Aorta (tissue), 5 donors: ENCODE measurements at regions not wholly inside any gene's neighbourhood (a gene's known extent, or its start where the extent isn't known, plus 50 kb on each side); places are given as distances from the start of the nearest gene placed in this dataset.

Experiments used
- ATAC-seq: fragments of 200-7000 bp; cut with Tn5 transposase; one replicate; pipeline ENCODE4 v1.9.1; 2022; ENCODE audit warnings: moderate library complexity; ENCODE audit not compliant: low FRiP score
- DNase-seq, 2 donors: peaks; one replicate each; pipeline ENCODE4 v3.0.0-alpha.2; 2020
- H3K27ac ChIP-seq, 2 donors: one replicate each; pipeline ENCODE4 v1.5.1; 2013; ENCODE audit warnings: low read length in 2 of 2, mild to moderate bottlenecking in 2 of 2, moderate library complexity in 2 of 2, control low read depth in 1 of 2, inconsistent platforms in 1 of 2, low read depth in 1 of 2
- H3K27me3 ChIP-seq, 2 donors: one replicate each; pipeline ENCODE4 v1.6.1; 2013; ENCODE audit warnings: control low read depth in 1 of 2, low read length in 1 of 2, mild to moderate bottlenecking in 1 of 2, moderate library complexity in 1 of 2; ENCODE audit not compliant: insufficient read depth in 2 of 2, control insufficient read depth in 1 of 2
- H3K36me3 ChIP-seq, 2 donors: one replicate each; pipeline ENCODE4 v1.6.1; 2013; ENCODE audit warnings: control low read depth in 1 of 2, low read length in 1 of 2, mild to moderate bottlenecking in 1 of 2; ENCODE audit not compliant: insufficient read depth in 2 of 2, control insufficient read depth in 1 of 2
- H3K4me1 ChIP-seq, 2 donors: one replicate each; pipeline ENCODE4 v1.6.1; 2013; ENCODE audit warnings: low read length in 2 of 2, control low read depth in 1 of 2, mild to moderate bottlenecking in 1 of 2, moderate library complexity in 1 of 2; ENCODE audit not compliant: insufficient read depth in 2 of 2, control insufficient read depth in 1 of 2
- H3K4me3 ChIP-seq, 2 donors: one replicate each; pipeline ENCODE4 v1.5.1; 2013; ENCODE audit warnings: low read length in 2 of 2, control low read depth in 1 of 2, mild to moderate bottlenecking in 1 of 2
- H3K9me3 ChIP-seq: one replicate; pipeline ENCODE4 v1.6.1; 2013; ENCODE audit warnings: mild to moderate bottlenecking, low read length; ENCODE audit not compliant: control insufficient read depth
- WGBS, 2 donors: extraction: QIAGEN DNeasy Blood & Tissue Kit; methylation state at CpG; one replicate each; pipeline ENCODE4 v1.1.7; 2013; 5-methylcytosine and 5-hydroxymethylcytosine counted together
- intact Hi-C, 2 donors: fragments of 100-400 bp; cut with DNase I; formaldehyde crosslinking; loops; one replicate each; pipeline versions ENCODE4 v1.14.2 to v1.15.0; 2022
- donor health status: healthy with polysubstance abuse.
- donor health status: Bipolar disorder and iron deficiency.
- donor health status: DM: no; HTN: no; CAD: no.
- donor health status: DM: no; HTN: no; CAD: no.
- donor health status: DM: yes; HTN: yes; CAD: no.

- intact Hi-C loops, result no loop called here
- H3K27me3 ChIP-seq, result no peaks in the 10 kb centered on the region
- H3K27ac ChIP-seq, result no peak overlapping the region
- no peaks in the 10 kb centered on the region for H3K36me3 ChIP-seq
- no peak overlapping the region for H3K4me3 ChIP-seq
- DNase-seq, result no peak
- no peaks in the 10 kb centered on the region for H3K4me1 ChIP-seq
- no peaks in the 10 kb centered on the region for H3K9me3 ChIP-seq
- ATAC-seq, result no peak
These were observed 352.4 kb downstream of the TBC1D32 start for GRCh38 chr6:120981835-120982234.

- H3K27me3 ChIP-seq, result no peaks in the 10 kb centered on the region
- DNase-seq (no peak), ATAC-seq (no peak)
- H3K9me3 ChIP-seq, result no peaks in the 10 kb centered on the region
- intact Hi-C loops, result no loop called here
- H3K4me1 ChIP-seq, result no peaks in the 10 kb centered on the region
- H3K27ac ChIP-seq, result no peak overlapping the region
- H3K36me3 ChIP-seq, result no peaks in the 10 kb centered on the region
- no peak overlapping the region for H3K4me3 ChIP-seq
These were observed 368.0 kb downstream of the TBC1D32 start for GRCh38 chr6:120966321-120966720.

GRCh38 chr6:120965814-120966213 lies 368.5 kb downstream of the TBC1D32 start:
- no peaks in the 10 kb centered on the region for H3K4me1 ChIP-seq
- H3K27me3 ChIP-seq, result no peaks in the 10 kb centered on the region
- intact Hi-C loops, result no loop called here
- no peak for DNase-seq
- ATAC-seq, result no peak
- H3K36me3 ChIP-seq, result no peaks in the 10 kb centered on the region
- no peak overlapping the region for H3K4me3 ChIP-seq
- H3K27ac ChIP-seq, result no peak overlapping the region
- WGBS, 2 donors, result 78 to 80% methylated on average over 3 of the region's 3 CpGs
- no peaks in the 10 kb centered on the region for H3K9me3 ChIP-seq

- WGBS, 2 donors, result 89 to 92% methylated on average over 1 of the region's 1 CpG
- no peak overlapping the region for H3K4me3 ChIP-seq
- ATAC-seq, result no peak
- H3K36me3 ChIP-seq, result no peaks in the 10 kb centered on the region
- H3K27me3 ChIP-seq, result no peaks in the 10 kb centered on the region
- H3K9me3 ChIP-seq, result peaks cover 1% of the 10 kb centered on the region
- DNase-seq, result no peak
- H3K4me1 ChIP-seq, result no peaks in the 10 kb centered on the region
- H3K27ac ChIP-seq, result no peak overlapping the region
- intact Hi-C loops, result no loop called here
These were observed 373.5 kb downstream of the TBC1D32 start for GRCh38 chr6:120960761-120961160.

- ATAC-seq, result no peak
- Histone ChIP-seq H3K36me3 (no peaks in the 10 kb centered on the region), H3K27me3 (no peaks in the 10 kb centered on the region), H3K27ac (no peak overlapping the region), H3K4me3 (no peak overlapping the region), H3K4me1 (no peaks in the 10 kb centered on the region), H3K9me3 (peaks cover 1% of the 10 kb centered on the region)
- WGBS, 2 donors, result 73 to 81% methylated on average over 1 of the region's 1 CpG
- no peak for DNase-seq
- intact Hi-C loops, result no loop called here
These were observed 380.2 kb downstream of the TBC1D32 start for GRCh38 chr6:120954111-120954510.

- ATAC-seq, result no peak
- no peaks in the 10 kb centered on the region for H3K9me3 ChIP-seq
- intact Hi-C loops, result no loop called here
These were observed 383.0 kb downstream of the TBC1D32 start for GRCh38 chr6:120951258-120951657.

GRCh38 chr6:120947111-120947510 lies 387.2 kb downstream of the TBC1D32 start:
- Histone ChIP-seq H3K27me3 (no peaks in the 10 kb centered on the region), H3K4me1 (no peaks in the 10 kb centered on the region), H3K9me3 (no peaks in the 10 kb centered on the region), H3K4me3 (no peak overlapping the region), H3K27ac (no peak overlapping the region), H3K36me3 (no peaks in the 10 kb centered on the region)
- ATAC-seq (no peak), DNase-seq (no peak)
- WGBS, 2 donors, result 0% methylated on average over 1 of the region's 1 CpG
- intact Hi-C loops, result no loop called here

More at GRCh38 chr6:120951258-120951657, 383.0 kb downstream of the TBC1D32 start:
- Histone ChIP-seq H3K27me3 (no peaks in the 10 kb centered on the region), H3K4me1 (no peaks in the 10 kb centered on the region), H3K36me3 (no peaks in the 10 kb centered on the region), H3K27ac (no peak overlapping the region), H3K4me3 (no peak overlapping the region)
- 76 to 85% methylated on average over 3 of the region's 3 CpGs for WGBS, 2 donors
- DNase-seq, result no peak

- H3K4me1 ChIP-seq, result no peaks in the 10 kb centered on the region
- ATAC-seq, result no peak
- H3K27ac ChIP-seq, result no peak overlapping the region
- no peaks in the 10 kb centered on the region for H3K9me3 ChIP-seq
- no peaks in the 10 kb centered on the region for H3K27me3 ChIP-seq
- WGBS, 2 donors, result 61 to 62% methylated on average over 3 of the region's 3 CpGs
- H3K4me3 ChIP-seq, result no peak overlapping the region
- intact Hi-C loops, result no loop called here
- no peak for DNase-seq
- no peaks in the 10 kb centered on the region for H3K36me3 ChIP-seq
These were observed 388.2 kb downstream of the TBC1D32 start for GRCh38 chr6:120945905-120946594.

- intact Hi-C loops, result no loop called here
- Histone ChIP-seq H3K4me3 (no peak overlapping the region), H3K36me3 (no peaks in the 10 kb centered on the region), H3K27ac (no peak overlapping the region), H3K9me3 (no peaks in the 10 kb centered on the region), H3K27me3 (no peaks in the 10 kb centered on the region), H3K4me1 (no peaks in the 10 kb centered on the region)
- WGBS, 2 donors, result 81 to 87% methylated on average over 3 of the region's 3 CpGs
- DNase-seq (no peak), ATAC-seq (no peak)
These were observed 395.3 kb downstream of the TBC1D32 start for GRCh38 chr6:120938876-120939472.
